ENCODE measurements at regions not wholly inside any gene's neighbourhood (a gene's known extent, or its start where the extent isn't known, plus 50 kb on each side); places are given as distances from the start of the nearest gene placed in this dataset.

GRCh38 chr18:42351455-42351854 lies 396.4 kb downstream of the PIK3C3 start:
- TF ChIP-seq CTCF (IDR thresholded peaks at IDR 0.05) = no peak
- no peak for TF ChIP-seq POLR2A (IDR thresholded peaks at IDR 0.05)
